Activated T-cell treated with anti-CD3 and anti-CD28 coated beads, Interleukin-2, amount 50 U/mL, for 4 hours (primary cell): ENCODE measurements at regions not wholly inside any gene's neighbourhood (a gene's known extent, or its start where the extent isn't known, plus 50 kb on each side); places are given as distances from the start of the nearest gene placed in this dataset.
"Not testable (repeated sequence)": the region's sequence is repeated elsewhere in the genome, so short reads cannot be mapped to it uniquely, and the experiment has no call there.

Experiments used
- ATAC-seq, 2 donors: fragments of 200-7000 bp; cut with Tn5 transposase; one replicate each; pipeline ENCODE4 v1.10.0; 2021
- DNase-seq: peaks from one replicate; pipeline ENCODE4 v3.0.0-alpha.2; 2020
- H3K27me3 Mint-ChIP-seq: one replicate; pipeline ENCODE4 v1.8.0; 2021; ENCODE audit warnings: low read depth, mixed read lengths
- H3K36me3 Mint-ChIP-seq: one replicate; pipeline ENCODE4 v1.8.0; 2022; ENCODE audit warnings: mixed read lengths; ENCODE audit not compliant: insufficient read depth
- H3K4me1 Mint-ChIP-seq: one replicate; pipeline ENCODE4 v1.8.0; 2021; ENCODE audit warnings: low read depth, mixed read lengths
- H3K4me3 Mint-ChIP-seq: one replicate; pipeline ENCODE4 v1.8.0; 2021; ENCODE audit warnings: mild to moderate bottlenecking, moderate library complexity, mixed read lengths
- H3K9me3 Mint-ChIP-seq: one replicate; pipeline ENCODE4 v1.8.0; 2021; ENCODE audit warnings: mixed read lengths

DNA sequence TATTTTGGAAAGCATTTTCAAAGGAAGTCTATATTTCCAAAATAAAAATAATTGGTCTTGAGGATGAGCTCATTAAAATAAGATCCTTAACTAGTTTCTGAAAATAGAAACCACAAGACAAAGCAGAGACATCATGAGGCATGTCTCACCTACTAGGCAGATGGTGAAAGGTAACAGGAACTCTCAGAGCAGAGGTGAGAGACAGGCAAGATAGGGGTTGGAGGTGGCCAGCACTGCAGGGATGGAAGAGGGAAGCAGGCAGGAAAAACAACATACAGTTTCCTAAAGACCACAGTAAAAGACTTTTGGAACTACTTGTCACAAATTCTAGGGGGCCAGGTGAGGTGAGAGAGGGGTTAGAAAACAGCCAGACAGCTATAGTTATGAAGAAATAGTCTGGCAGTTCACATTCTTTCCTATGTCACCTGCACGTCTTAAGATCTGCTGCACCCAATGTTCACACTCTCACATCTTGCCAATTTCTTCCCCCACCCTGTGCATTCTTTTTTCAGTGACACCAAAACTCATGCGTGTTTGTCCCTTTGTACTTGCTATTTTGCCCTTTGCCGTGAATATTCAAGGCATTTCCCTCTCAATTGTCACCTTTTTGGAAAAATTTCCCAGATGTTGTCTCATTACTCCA lies 341.7 kb upstream of the KITLG start:
- DNase-seq: no peak
- H3K4me3 Mint-ChIP-seq: no peak overlapping the region
- ATAC-seq: no peak
- peaks cover 3% of the 10 kb centered on the region for H3K9me3 Mint-ChIP-seq
- H3K36me3 Mint-ChIP-seq: no peaks in the 10 kb centered on the region
- H3K27me3 Mint-ChIP-seq: no peaks in the 10 kb centered on the region
- H3K4me1 Mint-ChIP-seq: no peaks in the 10 kb centered on the region

GRCh38 chr12:88921434-88921833 lies 341.2 kb upstream of the KITLG start:
- no peak overlapping the region for H3K4me3 Mint-ChIP-seq
- DNase-seq: no peak
- no peaks in the 10 kb centered on the region for H3K4me1 Mint-ChIP-seq
- no peak for ATAC-seq
- H3K27me3 Mint-ChIP-seq: no peaks in the 10 kb centered on the region
- peaks cover 3% of the 10 kb centered on the region for H3K9me3 Mint-ChIP-seq
- no peaks in the 10 kb centered on the region for H3K36me3 Mint-ChIP-seq

DNA sequence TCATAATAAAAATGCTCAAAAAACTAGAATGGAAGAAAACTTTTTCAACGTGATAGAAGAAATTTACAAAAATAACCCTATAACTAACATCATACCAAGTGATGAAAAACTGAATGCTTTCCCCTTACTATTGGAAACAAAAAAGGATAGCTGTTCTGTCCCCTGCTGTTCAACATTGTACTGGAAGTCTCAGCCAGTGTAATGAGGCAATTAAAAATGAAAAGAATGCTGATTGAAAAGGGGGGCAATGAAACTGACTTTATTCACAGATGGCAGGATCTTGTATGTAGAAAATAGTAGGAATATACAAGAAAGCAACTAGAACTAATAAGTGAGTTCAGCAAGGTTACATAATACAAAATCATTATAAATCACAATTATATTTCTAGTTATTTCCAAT lies 337.9 kb upstream of the KITLG start:
- DNase-seq (no peak), ATAC-seq (no peak)
- H3K4me3 Mint-ChIP-seq: no peak overlapping the region
- H3K4me1 Mint-ChIP-seq: no peaks in the 10 kb centered on the region
- peaks cover 16% of the 10 kb centered on the region for H3K9me3 Mint-ChIP-seq
- H3K27me3 Mint-ChIP-seq: no peaks in the 10 kb centered on the region
- peaks cover 1% of the 10 kb centered on the region for H3K36me3 Mint-ChIP-seq

DNA sequence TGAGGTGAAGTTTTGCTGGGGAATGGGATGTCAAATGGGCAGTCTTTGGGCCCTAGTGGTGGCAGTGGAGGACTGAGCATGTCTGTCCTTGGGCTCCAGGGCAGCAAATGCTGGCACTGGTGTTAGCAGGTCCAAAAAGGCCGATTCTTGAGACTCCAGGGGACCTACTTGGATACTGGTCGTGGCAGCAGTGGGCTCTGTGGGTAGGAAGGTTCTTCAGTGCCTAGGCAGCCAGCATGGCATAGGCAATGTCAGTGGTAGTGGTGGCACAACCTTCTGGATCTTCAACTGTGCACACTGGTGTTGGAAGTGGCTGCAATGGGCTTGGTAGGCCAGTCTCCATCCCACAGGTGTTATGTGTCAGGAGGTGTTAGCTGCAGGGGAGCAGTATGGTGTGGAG lies 334.7 kb upstream of the KITLG start:
- ATAC-seq (no peak), DNase-seq (no peak)
- H3K27me3 Mint-ChIP-seq: no peaks in the 10 kb centered on the region
- H3K4me3 Mint-ChIP-seq: no peak overlapping the region
- H3K4me1 Mint-ChIP-seq: no peaks in the 10 kb centered on the region
- H3K9me3 Mint-ChIP-seq: peaks cover 26% of the 10 kb centered on the region
- H3K36me3 Mint-ChIP-seq: peaks cover 1% of the 10 kb centered on the region

- ATAC-seq: no peak
- H3K9me3 Mint-ChIP-seq: peaks cover 25% of the 10 kb centered on the region
- no peaks in the 10 kb centered on the region for H3K4me1 Mint-ChIP-seq
- no peaks in the 10 kb centered on the region for H3K27me3 Mint-ChIP-seq
- no peak overlapping the region for H3K4me3 Mint-ChIP-seq
- H3K36me3 Mint-ChIP-seq: no peaks in the 10 kb centered on the region
- DNase-seq: no peak
Measured at GRCh38 chr12:88909510-88909909, 329.2 kb upstream of the KITLG start.

GRCh38 chr12:88908345-88908744 lies 328.1 kb upstream of the KITLG start:
- H3K9me3 Mint-ChIP-seq: peaks cover 17% of the 10 kb centered on the region
- ATAC-seq (no peak), DNase-seq (no peak)
- no peaks in the 10 kb centered on the region for H3K4me1 Mint-ChIP-seq
- H3K36me3 Mint-ChIP-seq: no peaks in the 10 kb centered on the region
- no peaks in the 10 kb centered on the region for H3K27me3 Mint-ChIP-seq
- no peak overlapping the region for H3K4me3 Mint-ChIP-seq

DNA sequence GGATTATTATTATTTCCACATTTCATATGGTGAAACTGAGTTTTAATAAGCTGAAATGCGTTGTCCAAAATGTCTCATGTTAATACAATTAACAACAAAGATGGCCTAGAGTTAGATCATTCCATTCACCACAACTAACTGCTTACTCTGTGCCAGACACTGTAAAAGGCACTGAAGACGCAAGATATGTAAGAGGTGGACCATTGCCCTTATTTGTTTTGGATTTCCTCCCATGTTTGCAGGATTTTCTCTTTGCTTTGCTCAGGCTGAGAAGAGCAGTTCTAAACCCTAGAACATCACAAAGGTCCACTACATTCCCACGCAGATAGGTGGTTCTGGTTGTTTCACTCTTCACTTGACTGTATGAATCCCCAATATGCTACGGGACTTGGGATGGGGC lies 324.4 kb upstream of the KITLG start:
- no peak for DNase-seq
- no peaks in the 10 kb centered on the region for H3K4me1 Mint-ChIP-seq
- no peaks in the 10 kb centered on the region for H3K36me3 Mint-ChIP-seq
- no peak overlapping the region for H3K4me3 Mint-ChIP-seq
- no peaks in the 10 kb centered on the region for H3K27me3 Mint-ChIP-seq
- peaks cover 4% of the 10 kb centered on the region for H3K9me3 Mint-ChIP-seq
- no peak for ATAC-seq

GRCh38 chr12:88903333-88903732 lies 323.1 kb upstream of the KITLG start:
- no peak for ATAC-seq
- no peaks in the 10 kb centered on the region for H3K36me3 Mint-ChIP-seq
- H3K9me3 Mint-ChIP-seq: peaks cover 4% of the 10 kb centered on the region
- no peaks in the 10 kb centered on the region for H3K27me3 Mint-ChIP-seq
- H3K4me3 Mint-ChIP-seq: no peak overlapping the region
- no peaks in the 10 kb centered on the region for H3K4me1 Mint-ChIP-seq
- no peak for DNase-seq

DNA sequence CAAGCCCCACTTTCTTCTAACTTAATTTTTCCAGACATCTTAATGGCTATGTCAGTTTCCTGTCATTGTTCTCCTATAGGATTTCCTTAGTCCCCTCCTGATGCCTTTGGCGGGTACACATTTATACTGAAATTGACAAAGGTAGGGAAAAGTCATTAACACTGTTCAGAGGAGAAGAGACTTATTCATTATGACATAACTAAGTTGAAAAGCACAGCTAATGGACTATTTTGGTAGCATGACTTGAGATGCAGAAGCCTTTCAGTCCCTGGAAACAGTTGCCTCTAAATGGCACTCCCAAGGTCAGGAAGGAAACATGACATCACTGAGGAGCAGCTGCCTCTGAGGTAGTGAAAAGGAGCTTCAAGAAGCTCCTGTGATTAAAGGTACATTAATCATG lies 317.5 kb upstream of the KITLG start:
- Mint-ChIP-seq H3K4me3 (no peak overlapping the region), H3K36me3 (no peaks in the 10 kb centered on the region), H3K27me3 (no peaks in the 10 kb centered on the region), H3K9me3 (no peaks in the 10 kb centered on the region), H3K4me1 (no peaks in the 10 kb centered on the region)
- ATAC-seq (no peak), DNase-seq (no peak)

DNA sequence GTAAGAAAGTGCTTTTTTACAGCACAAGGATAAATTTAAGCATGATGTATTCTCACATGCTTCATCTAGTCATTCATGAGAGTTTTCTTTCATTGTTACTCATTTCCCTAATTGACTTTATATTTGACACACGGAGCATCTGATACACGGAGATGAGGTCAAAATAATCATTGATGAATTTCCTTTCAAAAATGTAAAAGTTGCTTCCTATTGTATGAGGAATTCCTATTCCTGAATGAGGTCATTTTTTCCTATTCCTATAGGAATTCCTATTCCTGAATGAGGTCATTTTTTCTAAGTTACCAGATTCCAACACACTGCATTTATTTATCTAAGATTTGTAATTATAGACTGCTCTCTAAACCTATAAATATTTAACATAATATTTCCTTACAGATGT lies 316.7 kb upstream of the KITLG start:
- ATAC-seq (no peak), DNase-seq (no peak)
- Mint-ChIP-seq H3K27me3 (no peaks in the 10 kb centered on the region), H3K36me3 (no peaks in the 10 kb centered on the region), H3K4me3 (no peak overlapping the region), H3K4me1 (no peaks in the 10 kb centered on the region), H3K9me3 (no peaks in the 10 kb centered on the region)

DNA sequence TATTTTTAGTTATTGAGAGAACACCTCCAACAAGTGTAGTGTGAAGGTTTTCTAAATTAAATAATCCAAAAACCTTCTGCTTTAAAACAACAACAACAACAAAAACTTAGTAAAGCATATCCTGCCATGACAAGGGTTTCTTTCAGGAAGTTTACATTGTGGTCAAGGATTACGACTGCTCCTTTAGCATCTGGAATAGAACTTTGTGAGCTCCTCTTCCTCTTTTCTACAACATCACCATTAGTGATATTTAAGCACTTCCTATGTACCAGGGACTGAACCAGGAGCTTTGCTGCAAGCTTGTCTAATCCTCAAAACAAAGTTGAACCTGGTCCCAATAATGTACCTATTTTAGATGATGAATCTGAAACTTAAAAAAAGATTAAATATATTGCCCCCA lies 315.4 kb upstream of the KITLG start:
- Mint-ChIP-seq H3K4me1 (no peaks in the 10 kb centered on the region), H3K9me3 (no peaks in the 10 kb centered on the region), H3K36me3 (no peaks in the 10 kb centered on the region), H3K27me3 (no peaks in the 10 kb centered on the region), H3K4me3 (no peak overlapping the region)
- DNase-seq (no peak), ATAC-seq (no peak)

DNA sequence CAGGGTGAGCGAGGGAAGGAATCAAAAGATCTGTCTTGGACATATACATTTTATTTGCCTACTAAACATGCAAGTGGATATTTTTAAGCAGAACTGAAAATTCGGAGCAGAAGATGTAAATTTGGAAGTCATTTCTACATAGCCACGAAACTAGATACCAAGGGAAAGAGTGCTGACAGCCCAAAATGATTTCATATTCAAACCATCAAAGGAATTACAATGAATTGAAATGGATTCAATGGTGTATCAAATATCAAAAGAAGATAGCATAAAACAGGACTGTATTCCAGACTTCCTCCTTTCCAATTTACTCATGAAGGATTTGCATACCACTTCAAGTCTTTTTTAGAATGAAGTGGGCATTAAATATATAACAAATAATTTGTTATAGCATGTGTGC lies 313.5 kb upstream of the KITLG start:
- H3K36me3 Mint-ChIP-seq: no peaks in the 10 kb centered on the region

DNA sequence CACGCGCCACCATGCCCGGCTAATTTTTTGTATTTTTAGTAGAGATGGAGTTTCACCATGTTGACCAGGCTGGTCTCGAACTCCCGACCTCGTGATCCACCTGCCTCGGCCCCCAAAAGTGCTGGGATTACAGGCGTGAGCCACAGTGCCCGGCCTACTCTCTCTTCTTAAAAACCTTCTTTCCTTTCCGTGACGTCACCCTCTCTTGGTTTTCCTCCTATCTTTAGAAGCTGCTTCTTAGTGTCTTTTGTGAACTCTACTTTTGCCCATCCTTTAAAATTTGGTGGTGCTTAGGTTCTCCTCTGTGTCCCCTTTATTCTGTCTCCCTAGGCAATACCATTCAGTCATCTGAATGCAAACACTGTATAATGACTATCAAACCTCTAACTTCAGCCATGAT lies 311.2 kb upstream of the KITLG start:
- H3K4me1 Mint-ChIP-seq, H3K36me3 Mint-ChIP-seq: not testable (repeated sequence)

More for the DNA sequence above, 313.5 kb upstream of the KITLG start:
- DNase-seq: no peak
- Mint-ChIP-seq H3K9me3 (no peaks in the 10 kb centered on the region), H3K4me3 (no peak overlapping the region), H3K4me1 (no peaks in the 10 kb centered on the region), H3K27me3 (no peaks in the 10 kb centered on the region)
- no peak for ATAC-seq

GRCh38 chr12:88889326-88890110 lies 309.2 kb upstream of the KITLG start:
- H3K36me3 Mint-ChIP-seq: no peaks in the 10 kb centered on the region
- DNase-seq: no peak
- no peaks in the 10 kb centered on the region for H3K4me1 Mint-ChIP-seq
- ATAC-seq: no peak
- no peak overlapping the region for H3K4me3 Mint-ChIP-seq
- no peaks in the 10 kb centered on the region for H3K9me3 Mint-ChIP-seq
- no peaks in the 10 kb centered on the region for H3K27me3 Mint-ChIP-seq

More for the DNA sequence above, 311.2 kb upstream of the KITLG start:
- DNase-seq, ATAC-seq, H3K9me3 Mint-ChIP-seq, H3K4me3 Mint-ChIP-seq, H3K27me3 Mint-ChIP-seq: not testable (repeated sequence)

- Mint-ChIP-seq H3K27me3 (no peaks in the 10 kb centered on the region), H3K4me1 (no peaks in the 10 kb centered on the region), H3K4me3 (no peak overlapping the region), H3K9me3 (peaks cover 5% of the 10 kb centered on the region), H3K36me3 (no peaks in the 10 kb centered on the region)
- DNase-seq: no peak
- ATAC-seq: no peak
Measured at GRCh38 chr12:88884600-88884999, 304.3 kb upstream of the KITLG start.
